Right cardiac atrium (tissue), 5 donors: ENCODE measurements at regions not wholly inside any gene's neighbourhood (a gene's known extent, or its start where the extent isn't known, plus 50 kb on each side); places are given as distances from the start of the nearest gene placed in this dataset.
A peak's percentile ranks its signal among the peaks of the same experiment; 100 is the strongest.

Source experiments
- ATAC-seq, 2 donors: fragments of 200-7000 bp; cut with Tn5 transposase; one replicate each; pipeline versions ENCODE4 v1.8.0 to v1.9.1; 2020; ENCODE audit warnings: moderate library complexity in 2 of 2, mild to moderate bottlenecking in 1 of 2
- DNase-seq, 3 donors: peaks; one replicate each; pipeline ENCODE4 v3.0.0-alpha.2; 2020
- H3K27ac ChIP-seq: one replicate; pipeline ENCODE4 v1.5.1; 2013; ENCODE audit warnings: mild to moderate bottlenecking, low read length, control low read depth, moderate library complexity
- H3K27me3 ChIP-seq: one replicate; pipeline ENCODE4 v1.6.1; 2013; ENCODE audit not compliant: control insufficient read depth, insufficient read depth
- H3K4me1 ChIP-seq: one replicate; pipeline ENCODE4 v1.6.1; 2013; ENCODE audit warnings: low read length; ENCODE audit not compliant: control insufficient read depth, insufficient read depth
- H3K4me3 ChIP-seq: one replicate; pipeline ENCODE4 v1.5.1; 2013; ENCODE audit warnings: low read length, control low read depth
- H3K9me3 ChIP-seq: one replicate; pipeline ENCODE4 v1.6.1; 2013; ENCODE audit warnings: low read length; ENCODE audit not compliant: control insufficient read depth
- WGBS: extraction: QIAGEN DNeasy Blood & Tissue Kit; methylation state at CpG from one replicate; pipeline ENCODE4 v1.1.7; 2013; 5-methylcytosine and 5-hydroxymethylcytosine counted together
- intact Hi-C, 4 donors: fragments of 100-400 bp; cut with DNase I; formaldehyde crosslinking; loops; one replicate each; pipeline versions ENCODE4 v1.11.0 to v1.14.0; 2022 to 2023
- donor health status: healthy with polysubstance abuse.
- donor health status: DM: no; HTN: yes; CAD: no.
- donor health status: DM: no; HTN: no; CAD: no.
- donor health status: DM: no; HTN: yes; CAD: no; lungs with severe emphysema.
- donor health status: DM: yes; HTN: yes; CAD: no.

DNA sequence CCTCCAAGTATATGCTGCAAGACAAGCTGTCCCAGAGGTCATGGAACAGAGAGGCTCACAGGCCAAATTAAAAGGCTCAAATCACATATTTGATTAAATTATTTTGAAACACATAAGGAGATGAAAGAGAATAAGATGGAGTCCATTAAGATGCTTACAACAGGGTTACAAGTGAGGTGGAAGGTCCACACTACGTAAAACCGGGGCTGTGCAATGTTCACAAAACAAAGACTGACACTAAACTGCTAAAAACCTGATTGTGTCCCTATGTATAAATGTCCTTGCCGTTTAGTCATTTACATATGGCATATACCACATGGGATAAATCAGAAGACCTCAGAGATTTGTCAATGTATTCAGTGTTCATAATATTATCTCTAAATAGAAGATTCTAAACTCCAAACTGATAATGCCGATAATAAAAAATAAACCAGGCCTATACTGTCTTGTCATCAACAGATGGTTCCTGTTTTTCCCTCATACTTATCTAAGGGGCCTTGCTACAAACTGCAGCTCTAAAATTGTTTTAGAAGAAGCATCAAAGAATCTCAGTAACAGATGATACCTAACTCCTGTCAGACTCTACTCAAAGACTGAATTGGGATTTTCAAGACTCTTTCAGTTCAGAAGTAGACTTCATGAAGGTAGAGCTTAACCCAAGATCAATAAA lies 51.8 kb upstream of the RIPOR2 start:
- 71% methylated on average over 4 of the region's 4 CpGs for WGBS
- Histone ChIP-seq H3K4me1 (peaks cover 2% of the 10 kb centered on the region), H3K4me3 (no peak overlapping the region), H3K27me3 (no peaks in the 10 kb centered on the region), H3K27ac (no peak overlapping the region), H3K9me3 (no peaks in the 10 kb centered on the region)
- DNase-seq (no peak), ATAC-seq (no peak)
- intact Hi-C loops = no loop called here

DNA sequence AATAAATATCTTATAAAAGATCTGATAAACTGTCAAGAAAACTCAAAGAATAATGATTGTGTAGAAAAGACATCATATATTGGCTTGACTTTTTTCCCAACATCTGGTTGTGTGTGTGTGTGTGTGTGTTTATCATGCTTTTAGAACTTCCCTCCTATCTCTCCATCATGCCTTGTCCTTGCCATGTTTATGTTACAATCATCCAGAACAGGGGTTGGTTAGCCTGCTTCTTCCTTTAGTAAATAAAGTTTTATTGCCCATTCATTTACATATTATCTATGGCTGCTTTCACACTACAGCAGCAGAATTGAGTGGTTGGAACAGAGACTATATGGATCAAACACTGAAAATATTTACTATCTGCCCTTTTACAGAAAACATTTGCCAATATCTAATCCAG lies 52.8 kb upstream of the RIPOR2 start:
- Histone ChIP-seq H3K9me3 (no peaks in the 10 kb centered on the region), H3K4me3 (no peak overlapping the region), H3K4me1 (peaks cover 2% of the 10 kb centered on the region), H3K27ac (no peak overlapping the region), H3K27me3 (no peaks in the 10 kb centered on the region)
- ATAC-seq = no peak
- DNase-seq = no peak
- intact Hi-C loops = no loop called here

DNA sequence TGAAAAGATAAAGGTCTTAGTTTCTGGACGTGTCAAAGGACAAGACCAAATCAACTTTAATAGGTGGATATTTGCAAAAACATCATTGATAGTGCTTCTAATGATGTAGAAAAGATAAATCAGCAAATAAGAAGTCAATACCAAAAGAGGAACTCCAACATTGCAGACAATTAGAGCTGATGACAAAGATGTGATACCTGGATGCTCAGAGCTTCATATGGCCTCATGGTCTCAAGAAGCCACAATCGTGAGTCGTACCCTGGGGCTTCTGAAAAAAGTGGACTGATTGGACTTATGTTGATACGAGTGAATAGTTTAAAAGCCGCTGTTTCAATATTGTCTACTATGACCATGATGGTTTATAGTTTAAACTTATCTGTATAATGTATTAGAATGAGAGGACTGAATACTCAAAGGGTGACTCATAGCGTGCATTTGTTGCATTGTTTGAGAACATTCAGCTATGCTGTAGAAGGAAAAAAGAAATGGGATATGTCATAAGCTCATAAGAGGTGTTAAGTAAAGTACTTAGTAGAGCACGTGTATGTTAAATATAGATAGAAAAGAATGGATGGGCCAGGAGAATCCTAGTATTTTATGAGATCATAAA lies 54.6 kb upstream of the RIPOR2 start:
- Histone ChIP-seq H3K27me3 (no peaks in the 10 kb centered on the region), H3K4me1 (peaks cover 2% of the 10 kb centered on the region), H3K9me3 (no peaks in the 10 kb centered on the region), H3K27ac (no peak overlapping the region), H3K4me3 (no peak overlapping the region)
- ATAC-seq (no peak), DNase-seq (no peak)
- intact Hi-C loops = loop anchor here (5.0 to 10.0 kb wide), 3 partner anchors 76 to 136 kb away; no protein-coding TSS in a partner anchor
- 85% methylated on average over 7 of the region's 7 CpGs for WGBS

DNA sequence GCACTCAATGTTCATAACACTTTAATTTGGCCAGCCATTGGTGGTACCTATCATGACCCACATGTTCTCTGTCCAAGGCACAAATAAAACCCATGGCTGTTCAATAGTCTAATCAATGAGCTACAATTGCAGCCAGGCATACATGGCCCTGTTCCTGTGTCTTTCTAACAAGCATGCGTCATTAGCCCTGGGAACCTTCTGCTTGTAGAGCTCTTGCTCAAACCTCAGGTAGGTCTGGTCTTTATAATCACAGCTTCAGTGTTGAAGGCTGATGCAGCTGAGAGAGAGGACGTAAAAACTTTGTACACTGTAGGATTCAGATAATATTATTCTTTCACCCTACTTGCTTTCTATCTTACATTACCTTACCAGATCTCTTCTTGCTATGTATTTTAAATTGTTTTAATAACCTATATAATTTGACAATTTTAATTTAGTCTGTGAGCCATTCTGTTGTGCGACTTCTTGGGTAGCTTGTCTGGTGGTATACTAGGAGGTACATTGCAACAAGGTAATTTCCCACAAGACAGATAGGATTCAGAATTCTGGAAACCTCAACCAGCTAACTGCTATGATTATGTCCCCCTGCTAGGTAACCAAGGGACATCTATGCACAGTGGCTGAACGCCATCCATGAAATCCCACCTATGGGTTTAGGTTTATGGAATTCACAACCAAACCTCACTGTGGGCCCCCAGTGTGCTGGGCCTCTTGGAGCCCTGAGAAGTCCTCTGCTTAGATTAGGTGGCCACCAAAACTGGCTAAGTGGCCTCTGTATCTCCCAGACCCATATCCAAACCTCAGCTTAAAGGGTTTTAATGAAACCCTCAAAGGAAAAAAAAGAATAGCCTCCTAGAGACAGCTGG lies 55.4 kb upstream of the RIPOR2 start:
- H3K4me1 ChIP-seq = peaks cover 2% of the 10 kb centered on the region
- H3K4me3 ChIP-seq = no peak overlapping the region
- no peaks in the 10 kb centered on the region for H3K27me3 ChIP-seq
- H3K27ac ChIP-seq = no peak overlapping the region
- WGBS = 95% methylated on average over 4 of the region's 4 CpGs
- intact Hi-C loops = loop anchor here (5.0 to 10.0 kb wide), 3 partner anchors 76 to 136 kb away; no protein-coding TSS in a partner anchor
- no peak for ATAC-seq
- H3K9me3 ChIP-seq = no peaks in the 10 kb centered on the region
- DNase-seq = no peak

DNA sequence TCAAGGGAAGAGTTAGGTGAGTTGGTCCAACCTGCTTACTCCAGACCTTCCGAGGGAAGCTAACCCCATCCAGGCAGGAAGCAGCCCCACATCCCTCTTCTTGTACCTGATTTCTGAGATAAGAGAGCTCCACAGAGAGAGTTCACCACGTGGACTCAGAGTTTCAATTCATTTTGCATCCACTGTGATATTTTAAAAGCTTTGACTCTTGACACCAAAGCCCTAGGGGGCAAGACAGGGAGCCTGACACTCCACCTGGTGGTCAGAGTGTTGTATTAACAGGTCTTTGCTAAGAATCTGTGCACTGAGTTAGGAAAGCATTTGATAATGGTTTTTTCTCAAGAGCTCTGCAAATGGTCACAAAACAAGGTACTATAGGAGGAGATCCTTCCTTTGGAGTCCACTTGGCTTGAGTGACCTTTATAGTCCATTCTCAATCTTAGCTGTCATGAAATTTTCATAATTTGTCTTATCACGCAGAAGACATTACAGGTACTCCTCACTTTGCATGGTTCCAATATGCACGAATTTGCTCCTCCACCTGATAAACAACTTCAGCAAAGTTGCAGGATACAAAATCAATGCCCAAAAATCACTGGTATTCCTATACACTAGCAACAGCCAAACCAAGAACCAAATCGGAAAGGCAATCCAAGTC lies 56.2 kb upstream of the RIPOR2 start:
- ATAC-seq (peak; percentile 60 to 79), DNase-seq (peak; percentile 29 to 66 (median 49))
- Histone ChIP-seq H3K9me3 (no peaks in the 10 kb centered on the region), H3K4me1 (peaks cover 2% of the 10 kb centered on the region), H3K4me3 (no peak overlapping the region), H3K27me3 (no peaks in the 10 kb centered on the region), H3K27ac (no peak overlapping the region)
- WGBS = 75% methylated on average over 5 of the region's 5 CpGs
- intact Hi-C loops = loop anchor here (5.0 to 10.0 kb wide), 3 partner anchors 77 to 137 kb away; no protein-coding TSS in a partner anchor

DNA sequence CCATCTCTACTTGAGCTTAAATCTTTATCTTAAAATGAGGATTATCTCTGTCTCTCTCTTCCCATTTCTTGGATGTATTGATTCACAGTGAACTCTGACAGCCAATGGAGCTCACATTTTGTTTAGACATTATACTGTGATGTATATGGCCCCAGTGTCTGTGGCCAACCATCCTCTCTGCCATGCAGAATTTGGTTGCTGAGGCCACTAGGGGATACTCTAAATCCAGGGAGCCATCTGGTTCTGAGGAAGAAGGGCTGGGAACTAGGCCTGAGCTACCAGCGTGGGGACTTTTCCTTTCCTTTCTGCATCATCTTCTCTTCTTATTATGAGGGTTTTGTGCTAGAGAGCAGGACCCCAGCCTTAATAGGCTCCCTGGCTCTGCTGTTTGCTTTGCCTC lies 59.1 kb upstream of the RIPOR2 start:
- no peak overlapping the region for H3K27ac ChIP-seq
- H3K4me3 ChIP-seq = no peak overlapping the region
- ATAC-seq = no peak
- H3K27me3 ChIP-seq = no peaks in the 10 kb centered on the region
- no peaks in the 10 kb centered on the region for H3K9me3 ChIP-seq
- no peak for DNase-seq
- H3K4me1 ChIP-seq = peaks cover 2% of the 10 kb centered on the region
- 86% methylated on average over 1 of the region's 1 CpG for WGBS
- intact Hi-C loops = loop anchor here (5.0 to 10.0 kb wide), 3 partner anchors 80 to 140 kb away; no protein-coding TSS in a partner anchor

DNA sequence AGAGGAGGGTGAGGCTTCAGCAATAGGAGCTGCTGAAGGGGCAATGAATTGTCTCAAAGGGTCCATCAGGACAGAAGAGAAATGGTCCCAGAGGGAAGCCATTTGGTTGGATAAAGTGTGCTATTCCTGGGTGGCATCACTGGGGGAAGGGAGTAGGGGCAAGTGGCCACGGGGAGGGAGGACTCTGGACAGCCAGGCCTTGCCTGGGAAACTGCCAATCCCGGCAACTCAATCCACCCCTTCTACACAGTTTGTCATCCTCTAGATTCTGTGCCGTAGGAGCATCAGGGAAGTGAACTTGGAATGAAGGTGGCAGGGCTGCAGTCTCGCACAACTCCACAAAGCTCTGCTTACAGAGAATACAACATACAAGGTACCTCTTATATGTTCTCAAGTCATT lies 59.5 kb upstream of the RIPOR2 start:
- H3K4me3 ChIP-seq = no peak overlapping the region
- no peak for DNase-seq
- no peak for ATAC-seq
- intact Hi-C loops = loop anchor here in 3 of 4 donors (10.0 kb wide), 2 partner anchors 80 to 140 kb away; no protein-coding TSS in a partner anchor
- H3K27ac ChIP-seq = no peak overlapping the region
- 84% methylated on average over 4 of the region's 4 CpGs for WGBS
- H3K9me3 ChIP-seq = no peaks in the 10 kb centered on the region
- H3K27me3 ChIP-seq = no peaks in the 10 kb centered on the region
- peaks cover 2% of the 10 kb centered on the region for H3K4me1 ChIP-seq

DNA sequence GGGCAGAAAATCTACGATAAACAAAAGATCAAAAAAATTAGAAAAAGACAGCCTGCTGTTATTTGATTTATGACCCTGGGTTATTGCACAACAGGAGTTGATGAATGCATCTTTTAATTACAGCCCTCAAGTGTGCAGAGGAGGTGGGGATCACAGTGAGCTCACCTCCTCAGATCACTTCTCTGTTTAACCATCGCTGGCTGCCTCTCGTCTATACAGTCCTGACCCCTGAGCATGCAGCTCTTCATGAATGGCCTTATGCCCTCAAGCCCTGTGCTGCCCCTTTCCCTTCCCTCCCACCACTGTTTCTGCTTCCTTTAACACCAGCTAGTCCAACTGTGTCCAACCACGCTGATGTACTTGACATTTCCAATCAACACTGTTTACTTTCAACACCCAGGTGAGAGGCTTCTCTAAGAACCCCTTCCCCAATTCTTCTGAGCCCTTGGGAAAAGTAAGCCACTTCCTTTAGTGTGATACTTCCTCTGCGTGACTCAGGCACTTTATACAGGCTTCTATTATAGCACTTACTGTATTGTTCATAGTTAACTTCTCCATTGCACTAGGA lies 60.6 kb upstream of the RIPOR2 start:
- H3K27ac ChIP-seq = no peak overlapping the region
- 71% methylated on average over 5 of the region's 5 CpGs for WGBS
- DNase-seq = no peak
- peaks cover 2% of the 10 kb centered on the region for H3K4me1 ChIP-seq
- ATAC-seq = peak in 1 of 2 donors; percentile 41
- no peaks in the 10 kb centered on the region for H3K27me3 ChIP-seq
- no peaks in the 10 kb centered on the region for H3K9me3 ChIP-seq
- no peak overlapping the region for H3K4me3 ChIP-seq
- intact Hi-C loops = loop anchor here in 3 of 4 donors (10.0 kb wide), 2 partner anchors 82 to 142 kb away; no protein-coding TSS in a partner anchor

DNA sequence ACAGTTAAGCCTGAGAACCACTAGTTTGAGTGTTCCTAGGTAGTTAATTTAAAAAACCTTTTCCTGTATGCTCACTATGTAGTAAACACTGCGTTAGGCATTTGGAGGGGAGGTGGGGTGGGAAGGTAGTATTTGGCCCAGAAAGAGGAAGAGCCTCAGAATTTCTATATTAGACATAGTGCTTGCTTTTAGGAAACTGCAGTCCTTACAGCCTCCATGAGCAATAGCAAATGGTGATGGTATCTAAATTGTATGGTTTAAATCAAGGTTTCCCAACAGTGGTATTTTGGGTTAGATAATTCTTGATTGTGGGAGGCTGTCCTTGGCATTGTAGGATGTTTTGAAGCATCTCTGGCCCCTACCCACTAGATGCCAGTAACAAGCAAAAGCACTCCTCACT lies 61.5 kb upstream of the RIPOR2 start:
- Histone ChIP-seq H3K4me1 (no peaks in the 10 kb centered on the region), H3K27me3 (no peaks in the 10 kb centered on the region), H3K4me3 (no peak overlapping the region), H3K9me3 (no peaks in the 10 kb centered on the region), H3K27ac (no peak overlapping the region)
- 81% methylated on average over 1 of the region's 1 CpG for WGBS
- intact Hi-C loops = loop anchor here in 3 of 4 donors (10.0 kb wide), 2 partner anchors 82 to 142 kb away; no protein-coding TSS in a partner anchor
- no peak for ATAC-seq
- DNase-seq = no peak

DNA sequence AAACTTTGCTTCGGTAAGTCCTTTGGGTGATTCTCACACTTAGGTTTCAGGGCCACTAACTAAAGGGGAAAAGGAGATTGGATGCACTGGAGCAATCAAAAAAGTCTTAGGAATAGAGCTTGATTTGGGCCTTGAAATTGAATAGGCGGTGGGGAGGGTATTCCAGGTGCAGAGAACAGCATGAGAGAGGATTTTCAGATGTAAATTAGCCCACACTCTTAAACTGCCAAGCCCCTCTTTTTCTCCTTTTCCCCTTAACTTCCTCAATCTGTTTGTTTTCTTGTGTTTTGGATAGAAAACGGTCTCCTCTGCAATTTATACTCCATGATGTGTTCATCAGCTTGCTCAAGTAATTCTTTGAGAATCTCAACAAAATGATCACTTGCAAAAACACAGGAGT lies 62.1 kb upstream of the RIPOR2 start:
- Histone ChIP-seq H3K4me3 (no peak overlapping the region), H3K9me3 (no peaks in the 10 kb centered on the region), H3K27me3 (no peaks in the 10 kb centered on the region), H3K27ac (no peak overlapping the region), H3K4me1 (no peaks in the 10 kb centered on the region)
- 79% methylated on average over 3 of the region's 3 CpGs for WGBS
- no peak for DNase-seq
- ATAC-seq = no peak
- intact Hi-C loops = loop anchor here in 3 of 4 donors (10.0 kb wide), 2 partner anchors 83 to 143 kb away; no protein-coding TSS in a partner anchor
